H1 (cell line): ENCODE measurements at regions not wholly inside any gene's neighbourhood (a gene's known extent, or its start where the extent isn't known, plus 50 kb on each side); places are given as distances from the start of the nearest gene placed in this dataset.

Experiments used
- BACH1 ChIP-seq: IDR thresholded peaks from 2 replicates; pipeline ENCODE4 v1.6.1; 2012; ENCODE audit warnings: low read length, improper control_type of control experiment
- BCL11A ChIP-seq, 2 experiments: IDR thresholded peaks; one replicate each; pipeline ENCODE4 v1.6.1; 2011; ENCODE audit warnings: low read depth in 2 of 2, low read length in 2 of 2, mild to moderate bottlenecking in 2 of 2
- CBX8 ChIP-seq: fragments of 300-800, 300-1000 bp; sonication (generic); IDR thresholded peaks from 2 replicates; pipeline ENCODE4 v1.7.1; 2016; ENCODE audit warnings: low read depth, low read length, borderline replicate concordance
- CHD7 ChIP-seq: fragments of 300-600 bp; sonication (generic); IDR thresholded peaks from 2 replicates; pipeline ENCODE4 v1.7.1; 2012; ENCODE audit warnings: low read length, moderate library complexity, mild to moderate bottlenecking, inconsistent platforms; ENCODE audit not compliant: insufficient replicate concordance
- EP300 ChIP-seq, 2 experiments: IDR thresholded peaks; 1 replicate in 1 of 2; 2 replicates in 1 of 2; pipeline ENCODE4 v1.6.1; 2011 to 2012; ENCODE audit warnings: low read depth in 2 of 2, low read length in 2 of 2, mild to moderate bottlenecking in 2 of 2, borderline replicate concordance in 1 of 2, inconsistent platforms in 1 of 2, moderate library complexity in 1 of 2
- NANOG ChIP-seq: IDR thresholded peaks from 2 replicates; pipeline ENCODE4 v1.6.1; 2011; ENCODE audit warnings: low read length, low read depth, mild to moderate bottlenecking, inconsistent platforms; ENCODE audit not compliant: insufficient read depth, poor library complexity, severe bottlenecking
- RNF2 ChIP-seq: fragments of 200-900, 300-1000 bp; sonication (generic); IDR thresholded peaks from 2 replicates; pipeline ENCODE4 v1.7.1; 2016; ENCODE audit warnings: borderline replicate concordance, low read depth, mild to moderate bottlenecking, antibody characterized with exemption, low read length; ENCODE audit not compliant: poor library complexity, severe bottlenecking; ENCODE audit errors: missing control alignments
- SP2 ChIP-seq: IDR thresholded peaks from 2 replicates; pipeline ENCODE4 v1.6.1; 2012; ENCODE audit warnings: mild to moderate bottlenecking, low read length, inconsistent platforms

- no peak for TF ChIP-seq CHD7
- no peak for TF ChIP-seq EP300 (IDR thresholded peaks at IDR 0.05; ENCODE audit: borderline replicate concordance in 1 of 2, low read depth in 2 of 2, low read length in 2 of 2)
- TF ChIP-seq BCL11A (IDR thresholded peaks at IDR 0.05; ENCODE audit: low read depth in 2 of 2, low read length in 2 of 2), result no peak
- no peak for TF ChIP-seq RNF2
- no peak for TF ChIP-seq SP2
- TF ChIP-seq NANOG, result no peak
- TF ChIP-seq CBX8, result no peak
- TF ChIP-seq BACH1, result no peak
These were observed 119.9 kb upstream of the ATP2B2 start (continued) for GRCh38 chr3:10625323-10625722.
